Liver (tissue), 3 donors: ENCODE measurements at regions not wholly inside any gene's neighbourhood (a gene's known extent, or its start where the extent isn't known, plus 50 kb on each side); places are given as distances from the start of the nearest gene placed in this dataset.

Experiments
- GABPA ChIP-seq, 2 donors: IDR thresholded peaks in 1 of 2; conservative IDR thresholded peaks in 1 of 2; 2 replicates each; pipeline ENCODE4 v1.6.1; 2016; ENCODE audit warnings: antibody characterized with exemption in 2 of 2, mild to moderate bottlenecking in 1 of 2, moderate library complexity in 1 of 2
- RAD21 ChIP-seq, 2 donors: IDR thresholded peaks; 2 replicates each; pipeline ENCODE4 v1.6.1; 2016; ENCODE audit warnings: antibody characterized with exemption in 2 of 2, mild to moderate bottlenecking in 2 of 2
- TAF1 ChIP-seq: conservative IDR thresholded peaks from 2 replicates; pipeline ENCODE4 v1.6.1; 2016; ENCODE audit warnings: antibody characterized with exemption, mild to moderate bottlenecking
- TF ChIP-seq, protein P1 (sequence below): fragments of 150-350 bp; IDR thresholded peaks from 2 replicates; pipeline ENCODE4 v1.5.1; 2017; ENCODE audit warnings: improper control_type of control experiment, low read depth, low read length; ENCODE audit not compliant: missing input control
- TF ChIP-seq, protein P2 (sequence below): IDR thresholded peaks from 2 replicates; pipeline ENCODE4 v1.6.1; 2016; ENCODE audit warnings: antibody characterized with exemption, mild to moderate bottlenecking
- donor health status: healthy.
- donor health status: healthy.

DNA sequence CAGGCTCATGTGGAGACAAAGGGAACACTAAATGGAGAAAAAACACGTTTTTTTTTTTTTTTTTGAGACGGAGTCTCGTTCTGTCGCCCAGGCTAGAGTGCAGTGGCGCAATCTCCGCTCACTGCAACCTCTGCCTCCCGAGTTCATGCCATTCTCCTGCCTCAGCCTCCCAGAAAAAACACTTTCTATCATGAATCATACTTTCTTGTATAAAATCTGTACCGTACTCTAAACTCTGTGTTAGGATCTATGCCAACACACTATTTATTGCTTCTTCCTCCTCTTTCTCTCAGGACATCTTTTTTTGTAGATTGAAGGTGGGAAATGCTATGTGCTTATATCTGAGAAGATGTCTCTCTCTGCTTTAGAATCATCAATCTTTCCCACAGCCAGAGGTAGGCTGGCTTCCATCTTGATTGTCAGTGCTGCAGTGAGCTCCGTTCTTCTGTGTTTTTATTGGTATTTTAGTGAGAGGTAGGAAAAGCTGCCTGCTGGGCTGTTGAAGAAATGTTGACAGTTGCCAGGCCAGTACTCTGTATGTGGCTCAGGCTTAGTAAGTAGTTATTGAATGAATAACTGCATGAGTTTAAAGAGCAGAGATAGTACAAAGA is 101.1 kb downstream of the GPR85 start:
- TF ChIP-seq, protein P1, sequence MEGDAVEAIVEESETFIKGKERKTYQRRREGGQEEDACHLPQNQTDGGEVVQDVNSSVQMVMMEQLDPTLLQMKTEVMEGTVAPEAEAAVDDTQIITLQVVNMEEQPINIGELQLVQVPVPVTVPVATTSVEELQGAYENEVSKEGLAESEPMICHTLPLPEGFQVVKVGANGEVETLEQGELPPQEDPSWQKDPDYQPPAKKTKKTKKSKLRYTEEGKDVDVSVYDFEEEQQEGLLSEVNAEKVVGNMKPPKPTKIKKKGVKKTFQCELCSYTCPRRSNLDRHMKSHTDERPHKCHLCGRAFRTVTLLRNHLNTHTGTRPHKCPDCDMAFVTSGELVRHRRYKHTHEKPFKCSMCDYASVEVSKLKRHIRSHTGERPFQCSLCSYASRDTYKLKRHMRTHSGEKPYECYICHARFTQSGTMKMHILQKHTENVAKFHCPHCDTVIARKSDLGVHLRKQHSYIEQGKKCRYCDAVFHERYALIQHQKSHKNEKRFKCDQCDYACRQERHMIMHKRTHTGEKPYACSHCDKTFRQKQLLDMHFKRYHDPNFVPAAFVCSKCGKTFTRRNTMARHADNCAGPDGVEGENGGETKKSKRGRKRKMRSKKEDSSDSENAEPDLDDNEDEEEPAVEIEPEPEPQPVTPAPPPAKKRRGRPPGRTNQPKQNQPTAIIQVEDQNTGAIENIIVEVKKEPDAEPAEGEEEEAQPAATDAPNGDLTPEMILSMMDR = no peak
- TF ChIP-seq, protein P2, sequence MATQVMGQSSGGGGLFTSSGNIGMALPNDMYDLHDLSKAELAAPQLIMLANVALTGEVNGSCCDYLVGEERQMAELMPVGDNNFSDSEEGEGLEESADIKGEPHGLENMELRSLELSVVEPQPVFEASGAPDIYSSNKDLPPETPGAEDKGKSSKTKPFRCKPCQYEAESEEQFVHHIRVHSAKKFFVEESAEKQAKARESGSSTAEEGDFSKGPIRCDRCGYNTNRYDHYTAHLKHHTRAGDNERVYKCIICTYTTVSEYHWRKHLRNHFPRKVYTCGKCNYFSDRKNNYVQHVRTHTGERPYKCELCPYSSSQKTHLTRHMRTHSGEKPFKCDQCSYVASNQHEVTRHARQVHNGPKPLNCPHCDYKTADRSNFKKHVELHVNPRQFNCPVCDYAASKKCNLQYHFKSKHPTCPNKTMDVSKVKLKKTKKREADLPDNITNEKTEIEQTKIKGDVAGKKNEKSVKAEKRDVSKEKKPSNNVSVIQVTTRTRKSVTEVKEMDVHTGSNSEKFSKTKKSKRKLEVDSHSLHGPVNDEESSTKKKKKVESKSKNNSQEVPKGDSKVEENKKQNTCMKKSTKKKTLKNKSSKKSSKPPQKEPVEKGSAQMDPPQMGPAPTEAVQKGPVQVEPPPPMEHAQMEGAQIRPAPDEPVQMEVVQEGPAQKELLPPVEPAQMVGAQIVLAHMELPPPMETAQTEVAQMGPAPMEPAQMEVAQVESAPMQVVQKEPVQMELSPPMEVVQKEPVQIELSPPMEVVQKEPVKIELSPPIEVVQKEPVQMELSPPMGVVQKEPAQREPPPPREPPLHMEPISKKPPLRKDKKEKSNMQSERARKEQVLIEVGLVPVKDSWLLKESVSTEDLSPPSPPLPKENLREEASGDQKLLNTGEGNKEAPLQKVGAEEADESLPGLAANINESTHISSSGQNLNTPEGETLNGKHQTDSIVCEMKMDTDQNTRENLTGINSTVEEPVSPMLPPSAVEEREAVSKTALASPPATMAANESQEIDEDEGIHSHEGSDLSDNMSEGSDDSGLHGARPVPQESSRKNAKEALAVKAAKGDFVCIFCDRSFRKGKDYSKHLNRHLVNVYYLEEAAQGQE = no peak
- no peak for TF ChIP-seq GABPA (IDR thresholded peaks at IDR 0.05 in 1 of 2, conservative IDR thresholded peaks at IDR 0.05 in 1 of 2)
- TF ChIP-seq TAF1 = no peak
- no peak for TF ChIP-seq RAD21 (IDR thresholded peaks at IDR 0.05)
